NCI-H2107 treated with DMSO at 0.1 percent for 48 hours (cell line): ENCODE measurements at regions not wholly inside any gene's neighbourhood (a gene's known extent, or its start where the extent isn't known, plus 50 kb on each side); places are given as distances from the start of the nearest gene placed in this dataset.
A peak's percentile ranks its signal among the peaks of the same experiment; 100 is the strongest.

Experiments used
- DNase-seq: peaks from one replicate; lab custom pipeline; 2025; ENCODE audit not compliant: unreplicated experiment; lab: John Stamatoyannopoulos, UW

DNA sequence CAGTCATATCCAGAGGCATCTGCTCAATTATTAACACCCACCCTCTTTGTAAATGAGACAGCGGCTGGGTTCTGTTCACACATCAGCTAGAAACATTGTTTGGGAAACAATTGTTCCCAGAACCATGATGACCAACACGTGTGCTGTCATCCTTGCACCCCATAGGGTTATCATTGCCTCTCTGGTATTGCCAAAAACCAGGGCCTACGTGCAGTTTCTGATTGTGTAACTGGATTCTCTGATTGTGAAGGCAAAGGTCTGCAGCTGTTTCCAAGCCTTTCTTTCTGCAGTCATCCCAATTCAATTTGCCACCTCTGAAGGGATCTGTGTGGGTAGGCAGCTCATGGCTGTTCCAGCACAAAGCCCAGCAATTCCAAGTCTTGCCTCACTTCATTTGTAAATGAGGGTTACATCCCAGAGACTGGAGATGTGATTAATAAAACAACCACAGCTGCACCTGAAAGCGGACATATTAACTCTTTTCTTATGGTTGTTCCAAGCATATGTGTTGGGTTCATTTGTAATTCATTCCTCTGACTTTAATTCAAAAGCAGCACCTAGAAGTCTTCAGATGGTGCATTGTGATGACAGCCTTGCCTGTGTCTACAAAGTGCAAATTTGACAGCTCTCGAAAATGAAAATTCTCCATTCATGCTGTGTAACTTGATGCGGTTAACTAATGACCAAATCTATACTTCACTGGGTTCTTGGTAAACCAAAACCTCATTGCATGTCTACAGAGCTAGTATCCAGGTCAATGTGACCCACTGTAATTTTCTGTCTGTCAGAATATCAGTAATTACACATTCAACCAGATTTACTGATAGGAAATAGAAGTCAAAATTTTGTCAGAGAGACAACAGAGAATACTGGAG, 66.6 kb downstream of the YIPF5 start:
- peak; percentile 6 for DNase-seq

DNA sequence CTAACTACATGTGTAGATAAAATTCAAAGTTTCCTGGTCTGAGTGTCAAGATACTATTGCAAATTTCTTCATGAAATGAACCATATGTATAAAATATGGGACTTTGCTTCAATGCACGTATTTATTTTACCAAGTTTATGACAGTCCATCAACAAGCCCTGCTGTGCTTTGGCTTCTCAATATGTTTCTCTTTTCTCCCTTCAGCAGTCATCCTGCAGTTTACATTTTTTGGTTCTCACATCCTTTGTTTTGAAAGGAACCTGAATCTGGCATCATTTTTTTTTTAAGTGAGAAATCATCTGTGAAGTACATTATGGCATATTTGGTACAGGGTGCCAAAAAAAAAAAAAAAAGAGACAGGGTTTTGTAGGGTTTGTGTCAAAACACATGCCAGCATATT, 65.1 kb downstream of the YIPF5 start:
- DNase-seq: no peak

DNA sequence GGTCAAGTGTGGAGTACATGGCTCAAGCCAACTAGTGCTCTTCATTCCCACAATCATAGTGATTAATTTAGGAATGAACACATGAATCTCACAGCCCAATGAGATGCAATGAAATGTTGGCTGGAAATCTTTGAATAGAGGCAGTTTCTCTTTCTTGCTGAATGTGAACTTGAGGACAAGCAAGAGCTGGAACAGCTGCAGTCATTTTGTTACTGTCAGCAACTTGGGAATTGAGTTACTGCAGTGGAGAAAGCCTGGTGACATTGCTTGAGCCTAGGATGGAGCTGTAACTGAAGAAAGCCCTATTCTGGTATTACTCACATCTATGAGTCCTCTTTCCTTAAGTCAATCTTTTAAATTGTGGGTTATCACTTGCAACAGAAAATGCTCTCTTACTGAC, 62.3 kb downstream of the YIPF5 start:
- DNase-seq: no peak
